HepG2 (cell line): ENCODE measurements at regions not wholly inside any gene's neighbourhood (a gene's known extent, or its start where the extent isn't known, plus 50 kb on each side); places are given as distances from the start of the nearest gene placed in this dataset.

ENCODE experiments used
- ATAC-seq: fragments of 200-7000 bp; cut with Tn5 transposase; 3 replicates; pipeline ENCODE4 v1.9.1; 2020; ENCODE audit warnings: mild to moderate bottlenecking, moderate library complexity
- BruUV-seq: library from RNA; stranded (reverse); fragments of 400-500 nt; replicated peaks from 2 replicates; lab custom pipeline; 2021; lab: Mats Ljungman, UMichigan
- CTCF ChIA-PET: fragments of 300-600 bp; formaldehyde crosslinking; extraction: SDS; loops from one replicate; lab custom pipeline; 2021; ENCODE audit warnings: low total read pairs, inconsistent platforms, low intra/inter-chr PET ratio; lab: Yijun Ruan, JAX
- POLR2A ChIA-PET: fragments of 350-600 bp; sonication (Branson Sonifier 250); formaldehyde crosslinking; loops from one replicate; lab custom pipeline; 2020; ENCODE audit warnings: antibody characterized with exemption, inconsistent platforms; lab: Yijun Ruan, JAX
- DNase-seq: peaks from one replicate; pipeline ENCODE4 v3.0.0-alpha.2; 2015; ENCODE audit warnings: low spot score
- FAIRE-seq: peaks from 3 replicates; lab custom pipeline; 2011; peaks lifted over from hg19 to GRCh38; lab: Jason Lieb, UNC
- H2AFZ ChIP-seq: one replicate; pipeline ENCODE4 v1.6.1; 2011; ENCODE audit warnings: low read length, inconsistent platforms
- H3K27ac ChIP-seq: fragments of 300-600 bp; 3 replicates; pipeline ENCODE4 v1.8.0; 2011; ENCODE audit warnings: mixed run types, mild to moderate bottlenecking, mixed read lengths, low read length, inconsistent platforms; ENCODE audit not compliant: insufficient read depth; ENCODE audit errors: extremely low read length
- H3K27me3 ChIP-seq, 2 experiments: fragments of 200-600 bp in 1 of 2; 2 replicates in 1 of 2; 3 replicates in 1 of 2; pipeline versions ENCODE4 v1.6.0 to v1.8.0; 2011; ENCODE audit warnings: low read length in 2 of 2, mild to moderate bottlenecking in 2 of 2, moderate library complexity in 2 of 2, inconsistent platforms in 1 of 2; ENCODE audit not compliant: insufficient read depth in 2 of 2, control insufficient read depth in 1 of 2
- H3K36me3 ChIP-seq, 2 experiments: fragments of 200-600 bp in 1 of 2; replicated peaks in 1 of 2; 2 replicates in 1 of 2; 3 replicates in 1 of 2; pipeline versions ENCODE4 v1.5.1 to v1.8.0; 2011; ENCODE audit warnings: low read length in 2 of 2, inconsistent platforms in 1 of 2; ENCODE audit not compliant: insufficient read depth in 2 of 2, control insufficient read depth in 1 of 2
- H3K4me1 ChIP-seq: 2 replicates; pipeline ENCODE4 v1.5.1; 2012; ENCODE audit warnings: low read length, inconsistent platforms; ENCODE audit not compliant: insufficient read depth
- H3K4me2 ChIP-seq: 2 replicates; pipeline ENCODE4 v1.6.0; 2011; ENCODE audit warnings: low read depth, low read length, inconsistent platforms
- H3K4me3 ChIP-seq, 3 experiments: fragments of 200-600 bp in 1 of 3; sonication (generic), shearing (Covaris generic) in 1 of 3; replicated peaks in 1 of 3; 2 replicates each; pipeline ENCODE4 v1.5.1; 2011 to 2016; ENCODE audit warnings: low read length in 3 of 3, inconsistent platforms in 2 of 3, low read depth in 2 of 3, mild to moderate bottlenecking in 2 of 3, control low read depth in 1 of 3, mixed read lengths in 1 of 3; ENCODE audit not compliant: insufficient read depth in 1 of 3
- H3K79me2 ChIP-seq: one replicate; pipeline ENCODE4 v1.6.1; 2011; ENCODE audit warnings: low read length, inconsistent platforms; ENCODE audit not compliant: insufficient read depth
- H3K9ac ChIP-seq: 2 replicates; pipeline ENCODE4 v1.6.0; 2011; ENCODE audit warnings: mild to moderate bottlenecking, low read depth, low read length, inconsistent platforms; ENCODE audit not compliant: insufficient read depth
- H3K9me3 ChIP-seq: 2 replicates; pipeline ENCODE4 v1.5.1; 2012; ENCODE audit warnings: mild to moderate bottlenecking, low read length
- H4K20me1 ChIP-seq: 2 replicates; pipeline ENCODE4 v1.6.0; 2011; ENCODE audit warnings: inconsistent platforms, mild to moderate bottlenecking, low read length, moderate library complexity; ENCODE audit not compliant: insufficient read depth
- ATAD3A ChIP-seq: sonication (generic); formaldehyde crosslinking; IDR thresholded peaks from 2 replicates; pipeline ENCODE4 v1.4.0; 2020; ENCODE audit warnings: missing genetic modification reagents
- BCL6 ChIP-seq: IDR thresholded peaks from 2 replicates; pipeline ENCODE4 v1.6.1; 2016; ENCODE audit warnings: missing genetic modification reagents, missing compliant biosample characterization
- BRF2 ChIP-seq: sonication (generic); formaldehyde crosslinking; IDR thresholded peaks from 2 replicates; pipeline ENCODE4 v1.8.1; 2022; ENCODE audit warnings: mild to moderate bottlenecking, missing genetic modification reagents
- ELF4 ChIP-seq: sonication (generic); formaldehyde crosslinking; IDR thresholded peaks from 2 replicates; pipeline ENCODE4 v1.5.0; 2020; ENCODE audit warnings: missing genetic modification reagents, mild to moderate bottlenecking, moderate library complexity, borderline replicate concordance
- FOSL1 ChIP-seq: sonication (generic); formaldehyde crosslinking; IDR thresholded peaks from 2 replicates; pipeline ENCODE4 v1.9.0; 2021; ENCODE audit warnings: missing genetic modification reagents, borderline replicate concordance
- FOXC1 ChIP-seq: sonication (generic); formaldehyde crosslinking; IDR thresholded peaks from 2 replicates; pipeline ENCODE4 v1.8.0; 2022; ENCODE audit warnings: mild to moderate bottlenecking, missing genetic modification reagents, borderline replicate concordance
- GABPB1 ChIP-seq: IDR thresholded peaks from 2 replicates; pipeline ENCODE4 v1.6.1; 2016; ENCODE audit warnings: mild to moderate bottlenecking, missing genetic modification reagents, moderate library complexity, missing compliant biosample characterization
- GTF3A ChIP-seq: sonication (generic); formaldehyde crosslinking; conservative IDR thresholded peaks from 2 replicates; pipeline ENCODE4 v1.4.0; 2020; ENCODE audit warnings: mild to moderate bottlenecking, missing genetic modification reagents
- IRF1 ChIP-seq: sonication (generic); formaldehyde crosslinking; IDR thresholded peaks from 2 replicates; pipeline ENCODE4 v1.4.0; 2020; ENCODE audit warnings: low read depth, mild to moderate bottlenecking, missing genetic modification reagents
- MTA3 ChIP-seq: sonication (generic); formaldehyde crosslinking; IDR thresholded peaks from 2 replicates; pipeline ENCODE4 v1.4.0; 2020; ENCODE audit warnings: missing genetic modification reagents
- NONO ChIP-seq, 2 experiments: fragments of 450-650 bp in 1 of 2; sonication (generic) in 1 of 2; formaldehyde crosslinking in 1 of 2; IDR thresholded peaks in 1 of 2; conservative IDR thresholded peaks in 1 of 2; 2 replicates each; pipeline versions ENCODE4 v1.6.1 to v1.8.0; 2017 to 2022; ENCODE audit warnings: mild to moderate bottlenecking in 1 of 2, missing genetic modification reagents in 1 of 2, moderate library complexity in 1 of 2
- SRY ChIP-seq: sonication (generic); formaldehyde crosslinking; IDR thresholded peaks from 2 replicates; pipeline ENCODE4 v1.8.0; 2022; ENCODE audit warnings: mild to moderate bottlenecking, missing genetic modification reagents
- TBL1XR1 ChIP-seq: fragments of 150-350 bp; IDR thresholded peaks from 2 replicates; pipeline ENCODE4 v1.6.1; 2014; ENCODE audit warnings: borderline replicate concordance, low read length; ENCODE audit not compliant: partially characterized antibody
- TEAD2 ChIP-seq: sonication (generic); formaldehyde crosslinking; IDR thresholded peaks from 2 replicates; pipeline ENCODE4 v1.9.0; 2021; ENCODE audit warnings: missing genetic modification reagents
- ZFX ChIP-seq: sonication (generic); formaldehyde crosslinking; IDR thresholded peaks from 2 replicates; pipeline ENCODE4 v1.4.0; 2020; ENCODE audit warnings: mild to moderate bottlenecking, low read depth, missing genetic modification reagents, moderate library complexity
- ZNF12 ChIP-seq: sonication (generic); formaldehyde crosslinking; IDR thresholded peaks from 2 replicates; pipeline ENCODE4 v1.5.0; 2020; ENCODE audit warnings: missing genetic modification reagents
- ZNF792 ChIP-seq: IDR thresholded peaks from 2 replicates; pipeline ENCODE4 v1.6.1; 2016
- WGBS: methylation state at CpG from one replicate; pipeline ENCODE4 v1.1.6; 2017; ENCODE audit warnings: low lambda C conversion rate; 5-methylcytosine and 5-hydroxymethylcytosine counted together
- in situ Hi-C: cut with HindIII; loops from 2 replicates; pipeline ENCODE4 v1.10.0; 2017; ENCODE audit warnings: low pct_unique_long_range_greater_than_20kb; ENCODE audit not compliant: extremely low pct_ligation_motif_present
- intact Hi-C: fragments of 100-400 bp; cut with micrococcal nuclease; formaldehyde crosslinking; loops from one replicate; pipeline ENCODE4 v1.10.0; 2022; ENCODE audit not compliant: unreplicated experiment

GRCh38 chr4:14621731-14622463, 380.4 kb upstream of the CPEB2 start:
- no peak for DNase-seq
- Histone ChIP-seq H2AFZ (no peak overlapping the region), H4K20me1 (no peaks in the 10 kb centered on the region), H3K27me3 (no peaks in the 10 kb centered on the region), H3K9me3 (peaks cover 64% of the 10 kb centered on the region), H3K36me3 (no peaks in the 10 kb centered on the region), H3K9ac (no peak overlapping the region), H3K27ac (no peak overlapping the region), H3K4me1 (no peaks in the 10 kb centered on the region), H3K4me3 (no peak overlapping the region), H3K79me2 (no peaks in the 10 kb centered on the region), H3K4me2 (no peak overlapping the region)
- BruUV-seq = no TSS peak
- TF ChIP-seq BRF2 (CRISPR knock-in tag) = no peak
- TF ChIP-seq FOXC1 (CRISPR knock-in tag) = no peak
- no peak for TF ChIP-seq BCL6
- TF ChIP-seq TBL1XR1 = no peak
- no peak for TF ChIP-seq FOSL1 (CRISPR knock-in tag)
- TF ChIP-seq ZFX = no peak
- no peak for TF ChIP-seq ZNF12 (CRISPR knock-in tag)
- no peak for TF ChIP-seq NONO (IDR thresholded peaks at IDR 0.05)
- TF ChIP-seq NONO (CRISPR knock-in tag; conservative IDR thresholded peaks at IDR 0.05) = no peak
- no peak for TF ChIP-seq GTF3A (CRISPR knock-in tag)
- TF ChIP-seq GABPB1 = no peak
- no peak for TF ChIP-seq ELF4 (CRISPR knock-in tag)
- TF ChIP-seq ATAD3A (CRISPR knock-in tag) = no peak
- no peak for TF ChIP-seq MTA3 (CRISPR knock-in tag)
- TF ChIP-seq IRF1 (CRISPR knock-in tag) = no peak
- TF ChIP-seq TEAD2 (CRISPR knock-in tag) = no peak
- TF ChIP-seq SRY (CRISPR knock-in tag) = no peak
- TF ChIP-seq ZNF792 (CRISPR knock-in tag) = no peak
- WGBS = 14% methylated on average over 7 of the region's 7 CpGs
- ATAC-seq = no peak
- ChIA-PET CTCF (no interaction called here), POLR2A (no interaction called here)
- no peak for FAIRE-seq
- in situ Hi-C loops = no loop called here
- intact Hi-C loops = no loop called here
